NCI-H2029 treated with DMSO at 0.1 percent for 48 hours (cell line): ENCODE measurements at regions not wholly inside any gene's neighbourhood (a gene's known extent, or its start where the extent isn't known, plus 50 kb on each side); places are given as distances from the start of the nearest gene placed in this dataset.

Source experiments
- DNase-seq: peaks from one replicate; lab custom pipeline; 2025; lab: John Stamatoyannopoulos, UW

- no peak for DNase-seq
These were observed 208.2 kb upstream of the CMC1 start for GRCh38 chr3:28033059-28033784.

- no peak for DNase-seq
These were observed 204.5 kb upstream of the CMC1 start for GRCh38 chr3:28036599-28037575.

- no peak for DNase-seq
These were observed 202.2 kb upstream of the CMC1 start for GRCh38 chr3:28039234-28039633.

- no peak for DNase-seq
These were observed 201.6 kb upstream of the CMC1 start for GRCh38 chr3:28039829-28040228.

- DNase-seq = no peak
These were observed 199.3 kb upstream of the CMC1 start for GRCh38 chr3:28042095-28042635.

- DNase-seq = no peak
These were observed 198.7 kb upstream of the CMC1 start for GRCh38 chr3:28042707-28043106.

GRCh38 chr3:28050120-28050519 is 191.3 kb upstream of the CMC1 start:
- DNase-seq = no peak

GRCh38 chr3:28050885-28051284 is 190.5 kb upstream of the CMC1 start:
- no peak for DNase-seq

GRCh38 chr3:28053759-28054158 is 187.7 kb upstream of the CMC1 start:
- no peak for DNase-seq

GRCh38 chr3:28056806-28057205 is 184.6 kb upstream of the CMC1 start:
- no peak for DNase-seq

- DNase-seq = no peak
These were observed 183.9 kb upstream of the CMC1 start for GRCh38 chr3:28057539-28057938.

GRCh38 chr3:28059199-28059598 is 182.2 kb upstream of the CMC1 start:
- peak; percentile 7 for DNase-seq

GRCh38 chr3:28066020-28066419 is 175.4 kb upstream of the CMC1 start:
- DNase-seq = no peak

GRCh38 chr3:28067014-28067413 is 174.4 kb upstream of the CMC1 start:
- no peak for DNase-seq

- DNase-seq = no peak
These were observed 173.1 kb upstream of the CMC1 start for GRCh38 chr3:28068342-28068741.

GRCh38 chr3:28069438-28069837 is 172.0 kb upstream of the CMC1 start:
- no peak for DNase-seq

- no peak for DNase-seq
These were observed 165.2 kb upstream of the CMC1 start for GRCh38 chr3:28076246-28076645.

- no peak for DNase-seq
These were observed 163.8 kb upstream of the CMC1 start for GRCh38 chr3:28077572-28077971.

GRCh38 chr3:28078536-28078935 is 162.9 kb upstream of the CMC1 start:
- no peak for DNase-seq

- DNase-seq = no peak
These were observed 160.7 kb upstream of the CMC1 start for GRCh38 chr3:28080716-28081115.

- DNase-seq = no peak
These were observed 159.9 kb upstream of the CMC1 start for GRCh38 chr3:28081533-28081947.

- DNase-seq = no peak
These were observed 153.8 kb upstream of the CMC1 start for GRCh38 chr3:28087591-28087990.
